ENCODE measurements at regions not wholly inside any gene's neighbourhood (a gene's known extent, or its start where the extent isn't known, plus 50 kb on each side); places are given as distances from the start of the nearest gene placed in this dataset.

DNA sequence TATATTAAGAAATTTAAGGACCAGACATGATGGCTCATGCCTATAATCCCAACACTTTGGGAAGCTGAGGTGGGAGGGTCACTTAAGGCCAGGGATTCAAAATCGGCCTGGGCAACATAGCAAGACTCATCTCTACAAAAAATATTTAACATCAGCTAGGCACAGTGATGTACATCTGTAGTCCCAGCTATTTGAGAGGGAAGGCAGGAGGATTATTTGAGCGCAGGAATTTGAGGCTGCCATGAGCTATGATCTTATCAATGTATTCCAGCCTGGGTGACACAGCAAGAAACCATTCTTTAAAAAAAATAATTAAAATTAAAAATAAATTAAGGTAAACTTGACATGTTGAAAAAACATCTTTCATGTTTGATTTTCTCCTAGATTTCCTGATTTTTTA lies 564.2 kb downstream of the MBD2 start (continued):
- TF ChIP-seq, protein P1, sequence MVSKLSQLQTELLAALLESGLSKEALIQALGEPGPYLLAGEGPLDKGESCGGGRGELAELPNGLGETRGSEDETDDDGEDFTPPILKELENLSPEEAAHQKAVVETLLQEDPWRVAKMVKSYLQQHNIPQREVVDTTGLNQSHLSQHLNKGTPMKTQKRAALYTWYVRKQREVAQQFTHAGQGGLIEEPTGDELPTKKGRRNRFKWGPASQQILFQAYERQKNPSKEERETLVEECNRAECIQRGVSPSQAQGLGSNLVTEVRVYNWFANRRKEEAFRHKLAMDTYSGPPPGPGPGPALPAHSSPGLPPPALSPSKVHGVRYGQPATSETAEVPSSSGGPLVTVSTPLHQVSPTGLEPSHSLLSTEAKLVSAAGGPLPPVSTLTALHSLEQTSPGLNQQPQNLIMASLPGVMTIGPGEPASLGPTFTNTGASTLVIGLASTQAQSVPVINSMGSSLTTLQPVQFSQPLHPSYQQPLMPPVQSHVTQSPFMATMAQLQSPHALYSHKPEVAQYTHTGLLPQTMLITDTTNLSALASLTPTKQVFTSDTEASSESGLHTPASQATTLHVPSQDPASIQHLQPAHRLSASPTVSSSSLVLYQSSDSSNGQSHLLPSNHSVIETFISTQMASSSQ (IDR thresholded peaks at IDR 0.05; ENCODE audit: low read depth): no peak
- TF ChIP-seq, protein P1 (CRISPR knock-in tag; IDR thresholded peaks at IDR 0.05; ENCODE audit: borderline replicate concordance): no peak
- TF ChIP-seq, protein P2, sequence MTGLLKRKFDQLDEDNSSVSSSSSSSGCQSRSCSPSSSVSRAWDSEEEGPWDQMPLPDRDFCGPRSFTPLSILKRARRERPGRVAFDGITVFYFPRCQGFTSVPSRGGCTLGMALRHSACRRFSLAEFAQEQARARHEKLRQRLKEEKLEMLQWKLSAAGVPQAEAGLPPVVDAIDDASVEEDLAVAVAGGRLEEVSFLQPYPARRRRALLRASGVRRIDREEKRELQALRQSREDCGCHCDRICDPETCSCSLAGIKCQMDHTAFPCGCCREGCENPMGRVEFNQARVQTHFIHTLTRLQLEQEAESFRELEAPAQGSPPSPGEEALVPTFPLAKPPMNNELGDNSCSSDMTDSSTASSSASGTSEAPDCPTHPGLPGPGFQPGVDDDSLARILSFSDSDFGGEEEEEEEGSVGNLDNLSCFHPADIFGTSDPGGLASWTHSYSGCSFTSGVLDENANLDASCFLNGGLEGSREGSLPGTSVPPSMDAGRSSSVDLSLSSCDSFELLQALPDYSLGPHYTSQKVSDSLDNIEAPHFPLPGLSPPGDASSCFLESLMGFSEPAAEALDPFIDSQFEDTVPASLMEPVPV (CRISPR knock-in tag; IDR thresholded peaks at IDR 0.05): no peak
- TF ChIP-seq ZSCAN29 (CRISPR knock-in tag; conservative IDR thresholded peaks at IDR 0.05): no peak
- TF ChIP-seq ZNF30 (CRISPR knock-in tag; IDR thresholded peaks at IDR 0.05): no peak
- TF ChIP-seq SP1 (IDR thresholded peaks at IDR 0.05): no peak
- TF ChIP-seq SP1 (CRISPR knock-in tag; IDR thresholded peaks at IDR 0.05): no peak
- TF ChIP-seq, protein P3, sequence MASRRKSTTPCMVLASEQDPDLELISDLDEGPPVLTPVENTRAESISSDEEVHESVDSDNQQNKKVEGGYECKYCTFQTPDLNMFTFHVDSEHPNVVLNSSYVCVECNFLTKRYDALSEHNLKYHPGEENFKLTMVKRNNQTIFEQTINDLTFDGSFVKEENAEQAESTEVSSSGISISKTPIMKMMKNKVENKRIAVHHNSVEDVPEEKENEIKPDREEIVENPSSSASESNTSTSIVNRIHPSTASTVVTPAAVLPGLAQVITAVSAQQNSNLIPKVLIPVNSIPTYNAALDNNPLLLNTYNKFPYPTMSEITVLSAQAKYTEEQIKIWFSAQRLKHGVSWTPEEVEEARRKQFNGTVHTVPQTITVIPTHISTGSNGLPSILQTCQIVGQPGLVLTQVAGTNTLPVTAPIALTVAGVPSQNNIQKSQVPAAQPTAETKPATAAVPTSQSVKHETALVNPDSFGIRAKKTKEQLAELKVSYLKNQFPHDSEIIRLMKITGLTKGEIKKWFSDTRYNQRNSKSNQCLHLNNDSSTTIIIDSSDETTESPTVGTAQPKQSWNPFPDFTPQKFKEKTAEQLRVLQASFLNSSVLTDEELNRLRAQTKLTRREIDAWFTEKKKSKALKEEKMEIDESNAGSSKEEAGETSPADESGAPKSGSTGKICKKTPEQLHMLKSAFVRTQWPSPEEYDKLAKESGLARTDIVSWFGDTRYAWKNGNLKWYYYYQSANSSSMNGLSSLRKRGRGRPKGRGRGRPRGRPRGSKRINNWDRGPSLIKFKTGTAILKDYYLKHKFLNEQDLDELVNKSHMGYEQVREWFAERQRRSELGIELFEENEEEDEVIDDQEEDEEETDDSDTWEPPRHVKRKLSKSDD (CRISPR knock-in tag; IDR thresholded peaks at IDR 0.05; ENCODE audit: low read depth): no peak

Data from HepG2 (cell line).